H1 (cell line): ENCODE measurements at regions not wholly inside any gene's neighbourhood (a gene's known extent, or its start where the extent isn't known, plus 50 kb on each side); places are given as distances from the start of the nearest gene placed in this dataset.

Experiments used
- CTCF ChIA-PET: fragments of 300-600 bp; sonication (Branson Sonifier 250); formaldehyde crosslinking; loops from one replicate; lab custom pipeline; 2021; ENCODE audit not compliant: partially characterized antibody; lab: Charles Lee
- POLR2A ChIA-PET: fragments of 300-600 bp; sonication (Branson Sonifier 250); formaldehyde crosslinking; loops from one replicate; lab custom pipeline; 2021; ENCODE audit warnings: inconsistent platforms; ENCODE audit not compliant: partially characterized antibody; lab: Charles Lee
- DNase-seq, 2 experiments: peaks; one replicate each; pipeline versions ENCODE4 v3.0.0 to v3.0.0-alpha.2; 2010 to 2022; ENCODE audit warnings: low spot score in 2 of 2, low read depth in 1 of 2, mixed read lengths in 1 of 2
- FAIRE-seq: peaks from 2 replicates; lab custom pipeline; 2011; peaks lifted over from hg19 to GRCh38; lab: Jason Lieb, UNC
- H2AFZ ChIP-seq: 2 replicates; pipeline ENCODE4 v1.8.1; 2012; ENCODE audit warnings: low read length, inconsistent platforms
- H2AK5ac ChIP-seq: 2 replicates; pipeline ENCODE4 v1.6.1; 2013; ENCODE audit warnings: low read depth, low read length
- H2BK120ac ChIP-seq: replicated peaks from 2 replicates; pipeline ENCODE3; 2013; ENCODE audit warnings: low read depth, low read length, inconsistent platforms
- H2BK12ac ChIP-seq: 2 replicates; pipeline ENCODE4 v1.6.1; 2013; ENCODE audit warnings: low read depth, low read length
- H2BK15ac ChIP-seq: 2 replicates; pipeline ENCODE4 v1.6.1; 2013; ENCODE audit warnings: low read length
- H2BK20ac ChIP-seq: 2 replicates; pipeline ENCODE4 v1.6.1; 2013; ENCODE audit warnings: low read length
- H2BK5ac ChIP-seq: 2 replicates; pipeline ENCODE4 v1.6.1; 2013; ENCODE audit warnings: low read depth, low read length
- H3K14ac ChIP-seq: 2 replicates; pipeline ENCODE4 v1.6.1; 2013; ENCODE audit warnings: inconsistent platforms; ENCODE audit not compliant: insufficient read length
- H3K18ac ChIP-seq: 2 replicates; pipeline ENCODE4 v1.6.1; 2013; ENCODE audit warnings: low read length; ENCODE audit errors: extremely low read depth
- H3K23ac ChIP-seq: 2 replicates; pipeline ENCODE4 v1.6.1; 2013; ENCODE audit warnings: inconsistent platforms; ENCODE audit not compliant: insufficient read length
- H3K23me2 ChIP-seq: 2 replicates; pipeline ENCODE4 v1.6.1; 2013; ENCODE audit warnings: low read depth, low read length
- H3K27ac ChIP-seq: 2 replicates; pipeline ENCODE4 v1.6.1; 2011; ENCODE audit warnings: low read depth, low read length, inconsistent platforms
- H3K27me3 ChIP-seq, 4 experiments: replicated peaks in 1 of 4; 1 replicate in 1 of 4; 2 replicates in 3 of 4; pipeline versions ENCODE4 v1.6.1 to v1.8.1; 2011 to 2013; ENCODE audit warnings: low read length in 3 of 4, mild to moderate bottlenecking in 3 of 4, inconsistent platforms in 2 of 4, mixed read lengths in 2 of 4, moderate library complexity in 1 of 4; ENCODE audit not compliant: control insufficient read depth in 3 of 4, insufficient read depth in 3 of 4; ENCODE audit errors: extremely low read depth in 1 of 4
- H3K36me3 ChIP-seq, 4 experiments: 2 replicates each; pipeline versions ENCODE4 v1.6.1 to v1.8.1; 2011 to 2013; ENCODE audit warnings: mild to moderate bottlenecking in 4 of 4, low read length in 3 of 4, moderate library complexity in 2 of 4, control low read depth in 1 of 4, inconsistent platforms in 1 of 4; ENCODE audit not compliant: insufficient read depth in 4 of 4, control insufficient read depth in 2 of 4
- H3K4ac ChIP-seq: replicated peaks from 2 replicates; pipeline ENCODE3; 2013; ENCODE audit warnings: low read length, low read depth, mixed read lengths, inconsistent platforms; ENCODE audit not compliant: insufficient read length
- H3K4me1 ChIP-seq, 4 experiments: replicated peaks in 1 of 4; 1 replicate in 1 of 4; 2 replicates in 3 of 4; pipeline versions ENCODE4 v1.6.1 to v1.8.1; 2011 to 2013; ENCODE audit warnings: low read length in 3 of 4, inconsistent platforms in 2 of 4, mixed read lengths in 1 of 4; ENCODE audit not compliant: insufficient read depth in 4 of 4, control insufficient read depth in 3 of 4
- H3K4me2 ChIP-seq, 2 experiments: 2 replicates each; pipeline versions ENCODE4 v1.6.1 to v1.8.1; 2011 to 2013; ENCODE audit warnings: low read depth in 2 of 2, low read length in 2 of 2, control low read depth in 1 of 2, inconsistent platforms in 1 of 2, mild to moderate bottlenecking in 1 of 2; ENCODE audit not compliant: insufficient read depth in 1 of 2
- H3K4me3 ChIP-seq, 4 experiments: fragments of 200-600, 300-600 bp in 1 of 4; sonication (generic), shearing (Covaris generic), sonication (Bioruptor Twin) in 1 of 4; 2 replicates each; pipeline versions ENCODE4 v1.5.1 to v1.8.1; 2011 to 2016; ENCODE audit warnings: low read length in 4 of 4, low read depth in 3 of 4, control low read depth in 2 of 4, inconsistent platforms in 2 of 4, mild to moderate bottlenecking in 2 of 4, mixed read lengths in 1 of 4, moderate library complexity in 1 of 4; ENCODE audit not compliant: insufficient read depth in 2 of 4; ENCODE audit errors: extremely low read depth in 1 of 4
- H3K56ac ChIP-seq: replicated peaks from 2 replicates; pipeline ENCODE3; 2013; ENCODE audit warnings: low read depth, mild to moderate bottlenecking, mixed read lengths, low read length, inconsistent platforms; ENCODE audit not compliant: insufficient read length
- H3K79me1 ChIP-seq: 2 replicates; pipeline ENCODE4 v1.6.1; 2013; ENCODE audit warnings: low read depth, low read length, control low read depth
- H3K79me2 ChIP-seq, 2 experiments: 2 replicates each; pipeline versions ENCODE4 v1.6.1 to v1.8.1; 2012 to 2013; ENCODE audit warnings: low read length in 2 of 2, mild to moderate bottlenecking in 2 of 2, inconsistent platforms in 1 of 2; ENCODE audit not compliant: insufficient read depth in 2 of 2, control insufficient read depth in 1 of 2
- H3K9ac ChIP-seq, 4 experiments: replicated peaks in 1 of 4; 1 replicate in 1 of 4; 2 replicates in 3 of 4; pipeline versions ENCODE4 v1.6.1 to v1.8.1; 2011 to 2013; ENCODE audit warnings: low read depth in 3 of 4, low read length in 3 of 4, control low read depth in 2 of 4, mild to moderate bottlenecking in 2 of 4, moderate library complexity in 2 of 4, inconsistent platforms in 1 of 4; ENCODE audit errors: extremely low read depth in 1 of 4
- H3K9me3 ChIP-seq, 2 experiments: 2 replicates each; pipeline versions ENCODE4 v1.6.1 to v1.8.1; 2012 to 2013; ENCODE audit warnings: mild to moderate bottlenecking in 2 of 2, moderate library complexity in 2 of 2, control low read depth in 1 of 2, inconsistent platforms in 1 of 2, low read depth in 1 of 2, low read length in 1 of 2, mixed read lengths in 1 of 2; ENCODE audit not compliant: insufficient read depth in 2 of 2
- H4K20me1 ChIP-seq, 2 experiments: replicated peaks in 1 of 2; 2 replicates each; pipeline versions ENCODE3 to v1.8.1; 2011 to 2013; ENCODE audit warnings: inconsistent platforms in 2 of 2, low read length in 2 of 2, mild to moderate bottlenecking in 1 of 2; ENCODE audit not compliant: insufficient read depth in 2 of 2, control insufficient read depth in 1 of 2
- H4K5ac ChIP-seq: 2 replicates; pipeline ENCODE4 v1.6.1; 2013; ENCODE audit warnings: low read length, low read depth, mixed read lengths, inconsistent platforms; ENCODE audit not compliant: insufficient read length
- H4K8ac ChIP-seq: 2 replicates; pipeline ENCODE4 v1.8.0; 2013; ENCODE audit warnings: mild to moderate bottlenecking, moderate library complexity, low read length, inconsistent platforms; ENCODE audit not compliant: insufficient read depth; ENCODE audit errors: extremely low read depth
- H4K91ac ChIP-seq: replicated peaks from 2 replicates; pipeline ENCODE3; 2013; ENCODE audit warnings: low read length, mixed read lengths, inconsistent platforms; ENCODE audit not compliant: insufficient read length
- CHD2 ChIP-seq: IDR thresholded peaks from 2 replicates; pipeline ENCODE4 v1.6.1; 2012; ENCODE audit warnings: low read length, improper control_type of control experiment
- CREB1 ChIP-seq: IDR thresholded peaks from 2 replicates; pipeline ENCODE4 v1.6.1; 2012; ENCODE audit warnings: inconsistent platforms
- CTBP2 ChIP-seq: IDR thresholded peaks from 2 replicates; pipeline ENCODE4 v1.7.0; 2011; ENCODE audit warnings: borderline replicate concordance, mild to moderate bottlenecking, moderate library complexity, mixed read lengths, low read length; ENCODE audit not compliant: insufficient read depth, insufficient read length
- GTF2F1 ChIP-seq: IDR thresholded peaks from 2 replicates; pipeline ENCODE4 v1.6.1; 2012; ENCODE audit warnings: low read depth, low read length, improper control_type of control experiment, borderline replicate concordance
- POU5F1 ChIP-seq: IDR thresholded peaks from 2 replicates; pipeline ENCODE4 v1.6.1; 2011; ENCODE audit warnings: low read depth, mild to moderate bottlenecking, low read length, moderate library complexity
- RXRA ChIP-seq: IDR thresholded peaks from 2 replicates; pipeline ENCODE4 v1.6.1; 2011; ENCODE audit warnings: low read depth, mild to moderate bottlenecking, low read length, moderate library complexity; ENCODE audit not compliant: insufficient read depth
- SIN3A ChIP-seq, 2 experiments: IDR thresholded peaks in 1 of 2; conservative IDR thresholded peaks in 1 of 2; 2 replicates each; pipeline ENCODE4 v1.6.1; 2011 to 2012; ENCODE audit warnings: low read length in 2 of 2, improper control_type of control experiment in 1 of 2, low read depth in 1 of 2, mild to moderate bottlenecking in 1 of 2
- SIX5 ChIP-seq: IDR thresholded peaks from 2 replicates; pipeline ENCODE4 v1.6.1; 2011; ENCODE audit warnings: mild to moderate bottlenecking, low read depth, low read length
- SP4 ChIP-seq: IDR thresholded peaks from 2 replicates; pipeline ENCODE4 v1.6.1; 2012; ENCODE audit warnings: low read length, inconsistent platforms
- TAF1 ChIP-seq: IDR thresholded peaks from 2 replicates; pipeline ENCODE4 v1.6.1; 2011; ENCODE audit warnings: mild to moderate bottlenecking, low read depth, low read length
- TBP ChIP-seq: IDR thresholded peaks from 2 replicates; pipeline ENCODE4 v1.6.1; 2011; ENCODE audit warnings: low read depth, low read length, improper control_type of control experiment
- TCF12 ChIP-seq: IDR thresholded peaks from 2 replicates; pipeline ENCODE4 v1.6.1; 2011; ENCODE audit warnings: low read depth, mild to moderate bottlenecking, low read length
- WGBS, 2 experiments: shearing (Covaris generic) in 1 of 2; methylation state at CpG; one replicate each; pipeline versions ENCODE4 v1.1.6 to v1.1.7; 2013 to 2015; ENCODE audit warnings: low lambda C conversion rate in 2 of 2, mixed read lengths in 2 of 2, inconsistent platforms in 1 of 2, low coverage in 1 of 2, missing lambda C conversion rate in 1 of 2; ENCODE audit not compliant: insufficient replicate concordance in 2 of 2, insufficient coverage in 1 of 2, insufficient read length in 1 of 2; ENCODE audit errors: extremely low coverage in 1 of 2, missing lambda C conversion rate in 1 of 2; 5-methylcytosine and 5-hydroxymethylcytosine counted together
- TF ChIP-seq, protein P1 (sequence below): IDR thresholded peaks from 2 replicates; pipeline ENCODE4 v1.6.1; 2012; ENCODE audit warnings: inconsistent platforms

- POLR2A ChIA-PET: no interaction called here
Observed at GRCh38 chr10:3924344-3924743, 139.3 kb upstream of the KLF6 start.

More at GRCh38 chr10:3924344-3924743, 139.3 kb upstream of the KLF6 start:
- Histone ChIP-seq H3K79me2 (no peaks in the 10 kb centered on the region), H3K56ac (no peak overlapping the region), H3K27ac (no peak overlapping the region), H3K4me1 (peaks cover 0 to 5% (median 0%) of the 10 kb centered on the region in 4 experiments; a peak in 1 of 7 replicates), H2BK120ac (no peak overlapping the region), H2BK15ac (no peak overlapping the region; the same call in 1 of the 2 replicates), H2BK12ac (no peak overlapping the region), H3K14ac (no peak overlapping the region), H4K91ac (no peak overlapping the region), H3K4me2 (no peak overlapping the region), H3K23me2 (no peaks in the 10 kb centered on the region), H3K27me3 (no peaks in the 10 kb centered on the region), H4K20me1 (no peaks in the 10 kb centered on the region), H2AFZ (no peak overlapping the region), H2AK5ac (no peak overlapping the region), H3K36me3 (no peaks in the 10 kb centered on the region), H3K9ac (no peak overlapping the region), H3K23ac (no peak overlapping the region), H3K4ac (no peak overlapping the region), H2BK5ac (no peak overlapping the region), H3K18ac (no peak overlapping the region), H4K8ac (no peak overlapping the region), H3K79me1 (no peaks in the 10 kb centered on the region), H2BK20ac (no peak overlapping the region), H4K5ac (no peak overlapping the region), H3K4me3 (no peak overlapping the region), H3K9me3 (no peaks in the 10 kb centered on the region)
- FAIRE-seq (no peak), DNase-seq (no peak)
- WGBS, 2 experiments: 68% methylated on average over 5 of the region's 5 CpGs; no CpG with 5 or more reads in 1 of the 2 experiments
- CTCF ChIA-PET: no interaction called here
- TF ChIP-seq GTF2F1 (no peak), TBP (no peak), SIX5 (no peak), SIN3A (conservative IDR thresholded peaks at IDR 0.05 in 1 of 2, IDR thresholded peaks at IDR 0.05 in 1 of 2; ENCODE audit: low read depth in 1 of 2, low read length in 2 of 2) (no peak), TAF1 (no peak), POU5F1 (no peak), CTBP2 (no peak), CREB1 (no peak), TCF12 (no peak), SP4 (no peak), RXRA (no peak), CHD2 (no peak)
- TF ChIP-seq, protein P1, sequence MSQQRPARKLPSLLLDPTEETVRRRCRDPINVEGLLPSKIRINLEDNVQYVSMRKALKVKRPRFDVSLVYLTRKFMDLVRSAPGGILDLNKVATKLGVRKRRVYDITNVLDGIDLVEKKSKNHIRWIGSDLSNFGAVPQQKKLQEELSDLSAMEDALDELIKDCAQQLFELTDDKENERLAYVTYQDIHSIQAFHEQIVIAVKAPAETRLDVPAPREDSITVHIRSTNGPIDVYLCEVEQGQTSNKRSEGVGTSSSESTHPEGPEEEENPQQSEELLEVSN: no peak
